ENCODE measurements at regions not wholly inside any gene's neighbourhood (a gene's known extent, or its start where the extent isn't known, plus 50 kb on each side); places are given as distances from the start of the nearest gene placed in this dataset.

DNA sequence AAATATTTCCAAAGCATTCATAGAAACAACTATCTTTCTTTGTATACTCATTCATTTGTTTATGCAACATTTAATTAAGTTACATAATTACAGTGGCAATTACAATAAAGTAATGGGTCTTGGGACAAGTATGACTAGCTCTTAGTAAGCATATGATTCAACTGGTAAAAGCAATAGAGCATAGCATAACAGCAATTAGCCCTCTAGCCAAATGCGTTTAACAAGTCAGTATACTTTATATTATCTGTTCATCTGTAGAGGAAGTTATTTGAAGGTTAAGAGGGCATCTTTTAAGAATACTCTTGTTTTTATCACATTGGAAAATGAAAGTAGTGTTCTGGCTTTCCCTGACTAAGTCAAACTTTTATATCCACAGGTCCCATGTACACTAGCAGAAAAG lies 198.1 kb upstream of the UGT8 start:
- Histone ChIP-seq H3K4me3 (ENCODE audit: low read depth, low read length) (no peak overlapping the region), H3K9me3 (ENCODE audit: severe bottlenecking) (no peaks in the 10 kb centered on the region), H3K36me3 (no peaks in the 10 kb centered on the region), H3K27me3 (ENCODE audit: insufficient read depth, low read depth, severe bottlenecking) (no peaks in the 10 kb centered on the region), H3K27ac (no peak overlapping the region)
- TF ChIP-seq, protein P1, sequence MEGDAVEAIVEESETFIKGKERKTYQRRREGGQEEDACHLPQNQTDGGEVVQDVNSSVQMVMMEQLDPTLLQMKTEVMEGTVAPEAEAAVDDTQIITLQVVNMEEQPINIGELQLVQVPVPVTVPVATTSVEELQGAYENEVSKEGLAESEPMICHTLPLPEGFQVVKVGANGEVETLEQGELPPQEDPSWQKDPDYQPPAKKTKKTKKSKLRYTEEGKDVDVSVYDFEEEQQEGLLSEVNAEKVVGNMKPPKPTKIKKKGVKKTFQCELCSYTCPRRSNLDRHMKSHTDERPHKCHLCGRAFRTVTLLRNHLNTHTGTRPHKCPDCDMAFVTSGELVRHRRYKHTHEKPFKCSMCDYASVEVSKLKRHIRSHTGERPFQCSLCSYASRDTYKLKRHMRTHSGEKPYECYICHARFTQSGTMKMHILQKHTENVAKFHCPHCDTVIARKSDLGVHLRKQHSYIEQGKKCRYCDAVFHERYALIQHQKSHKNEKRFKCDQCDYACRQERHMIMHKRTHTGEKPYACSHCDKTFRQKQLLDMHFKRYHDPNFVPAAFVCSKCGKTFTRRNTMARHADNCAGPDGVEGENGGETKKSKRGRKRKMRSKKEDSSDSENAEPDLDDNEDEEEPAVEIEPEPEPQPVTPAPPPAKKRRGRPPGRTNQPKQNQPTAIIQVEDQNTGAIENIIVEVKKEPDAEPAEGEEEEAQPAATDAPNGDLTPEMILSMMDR (IDR thresholded peaks at IDR 0.05; ENCODE audit: low read depth, low read length) = no peak
- DNase-seq = no peak

GRCh38 chr4:114401483-114401882 lies 197.1 kb upstream of the UGT8 start:
- no peaks in the 10 kb centered on the region for H3K36me3 ChIP-seq
- no peaks in the 10 kb centered on the region for H3K27me3 ChIP-seq (ENCODE audit: insufficient read depth, low read depth, severe bottlenecking)
- H3K4me3 ChIP-seq (ENCODE audit: low read depth, low read length) = no peak overlapping the region
- no peak for DNase-seq
- H3K9me3 ChIP-seq (ENCODE audit: severe bottlenecking) = no peaks in the 10 kb centered on the region
- H3K27ac ChIP-seq = no peak overlapping the region
- TF ChIP-seq, protein P1 (IDR thresholded peaks at IDR 0.05; ENCODE audit: low read depth, low read length) = no peak

- Histone ChIP-seq H3K36me3 (no peaks in the 10 kb centered on the region), H3K27me3 (ENCODE audit: insufficient read depth, low read depth, severe bottlenecking) (no peaks in the 10 kb centered on the region), H3K9me3 (ENCODE audit: severe bottlenecking) (no peaks in the 10 kb centered on the region), H3K27ac (no peak overlapping the region), H3K4me3 (ENCODE audit: low read depth, low read length) (no peak overlapping the region)
- TF ChIP-seq, protein P1 (IDR thresholded peaks at IDR 0.05; ENCODE audit: low read depth, low read length) = no peak
- no peak for DNase-seq
Measured at GRCh38 chr4:114417214-114417613, 181.4 kb upstream of the UGT8 start.

- Histone ChIP-seq H3K4me3 (ENCODE audit: low read depth, low read length) (no peak overlapping the region), H3K27ac (no peak overlapping the region), H3K36me3 (no peaks in the 10 kb centered on the region), H3K27me3 (ENCODE audit: insufficient read depth, low read depth, severe bottlenecking) (no peaks in the 10 kb centered on the region), H3K9me3 (ENCODE audit: severe bottlenecking) (no peaks in the 10 kb centered on the region)
- TF ChIP-seq, protein P1 (IDR thresholded peaks at IDR 0.05; ENCODE audit: low read depth, low read length) = no peak
- no peak for DNase-seq
Measured at GRCh38 chr4:114420069-114420468, 178.5 kb upstream of the UGT8 start.

DNA sequence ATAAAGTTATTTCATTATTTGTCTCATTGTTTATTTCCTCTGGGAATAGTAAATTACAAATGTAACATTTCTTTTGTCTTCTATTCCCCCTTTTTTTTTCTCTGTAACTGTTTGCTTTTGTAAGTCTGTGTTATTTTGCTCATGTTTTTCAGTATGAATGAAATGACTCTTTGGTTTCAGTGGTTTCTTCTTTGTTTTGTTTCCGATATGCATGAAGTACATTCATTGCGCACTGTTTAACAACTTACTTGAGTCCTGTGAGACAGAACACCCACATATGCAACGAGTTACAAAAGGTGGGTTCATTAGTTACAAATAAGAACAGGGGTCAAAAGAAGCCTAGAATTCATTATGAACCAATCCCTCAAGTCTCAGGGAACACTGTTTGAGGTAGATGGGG lies 175.0 kb upstream of the UGT8 start:
- Histone ChIP-seq H3K36me3 (no peaks in the 10 kb centered on the region), H3K27me3 (ENCODE audit: insufficient read depth, low read depth, severe bottlenecking) (no peaks in the 10 kb centered on the region), H3K27ac (no peak overlapping the region), H3K9me3 (ENCODE audit: severe bottlenecking) (no peaks in the 10 kb centered on the region), H3K4me3 (ENCODE audit: low read depth, low read length) (no peak overlapping the region)
- no peak for DNase-seq
- TF ChIP-seq, protein P1 (IDR thresholded peaks at IDR 0.05; ENCODE audit: low read depth, low read length) = no peak

GRCh38 chr4:114435116-114435515 lies 163.5 kb upstream of the UGT8 start:
- Histone ChIP-seq H3K4me3 (ENCODE audit: low read depth, low read length) (no peak overlapping the region), H3K27me3 (ENCODE audit: insufficient read depth, low read depth, severe bottlenecking) (no peaks in the 10 kb centered on the region), H3K27ac (no peak overlapping the region), H3K36me3 (no peaks in the 10 kb centered on the region), H3K9me3 (ENCODE audit: severe bottlenecking) (no peaks in the 10 kb centered on the region)
- TF ChIP-seq, protein P1 (IDR thresholded peaks at IDR 0.05; ENCODE audit: low read depth, low read length) = no peak
- DNase-seq = no peak

Measured in WERI-Rb-1 (cell line).